GM12878 (cell line): ENCODE measurements at regions not wholly inside any gene's neighbourhood (a gene's known extent, or its start where the extent isn't known, plus 50 kb on each side); places are given as distances from the start of the nearest gene placed in this dataset.

ENCODE experiments used
- EZH2 ChIP-seq: IDR thresholded peaks from 2 replicates; pipeline ENCODE4 v1.6.1; 2012; ENCODE audit warnings: low read depth, mild to moderate bottlenecking, control low read depth, inconsistent platforms, low read length, borderline replicate concordance; ENCODE audit not compliant: control insufficient read depth
- POLR2AphosphoS5 ChIP-seq: IDR thresholded peaks from 2 replicates; pipeline ENCODE4 v1.6.1; 2011; ENCODE audit warnings: mild to moderate bottlenecking, low read length, inconsistent platforms
- TAF1 ChIP-seq: IDR thresholded peaks from 2 replicates; pipeline ENCODE4 v1.6.1; 2011; ENCODE audit warnings: mild to moderate bottlenecking, low read depth, low read length, borderline replicate concordance

DNA sequence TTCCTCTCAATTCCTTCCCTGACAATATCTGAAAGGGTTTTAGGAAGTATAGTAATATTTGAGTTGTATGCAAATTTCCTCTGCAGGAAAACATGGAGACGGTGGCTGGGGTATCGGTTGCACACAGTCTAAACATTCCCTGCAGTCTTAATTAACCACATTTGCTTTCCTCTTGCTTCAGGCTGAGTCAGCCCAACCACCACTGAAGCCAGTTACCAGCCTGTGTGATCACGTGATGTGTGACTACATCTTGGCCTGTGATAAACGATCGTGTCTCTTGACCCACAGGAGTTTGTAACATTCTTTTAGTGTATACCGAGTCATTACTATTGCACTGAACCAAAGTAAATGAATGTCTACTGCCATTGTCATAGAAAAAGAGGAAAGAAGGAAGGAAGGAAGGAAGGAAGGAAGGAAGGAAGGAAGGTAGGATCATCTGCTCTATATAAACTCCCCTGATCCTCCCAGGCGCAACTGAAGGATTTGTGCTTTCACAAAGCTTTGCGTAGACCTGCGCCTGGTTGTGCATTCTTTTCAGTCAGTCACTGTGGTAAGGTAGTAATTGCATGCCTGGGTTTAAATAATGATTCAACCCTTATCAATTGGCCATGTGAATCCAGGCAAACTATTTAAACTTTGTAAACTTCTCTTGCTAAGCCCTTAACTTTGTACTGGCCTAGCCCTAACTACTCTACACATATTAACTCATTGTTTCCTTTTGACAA lies 280.6 kb upstream of the SALL1 start:
- TF ChIP-seq EZH2 (no peak), TAF1 (no peak), POLR2AphosphoS5 (no peak)
